ENCODE measurements at regions not wholly inside any gene's neighbourhood (a gene's known extent, or its start where the extent isn't known, plus 50 kb on each side); places are given as distances from the start of the nearest gene placed in this dataset.
"Not testable (repeated sequence)": the region's sequence is repeated elsewhere in the genome, so short reads cannot be mapped to it uniquely, and the experiment has no call there.

- DNase-seq (ENCODE audit: low read depth in 3 of 3, low spot score in 2 of 3), result no peak
These were observed 87.2 kb upstream of the DMRT1 start for GRCh38 chr9:754150-754931.

GRCh38 chr9:755454-756381 lies 85.8 kb upstream of the DMRT1 start:
- DNase-seq (ENCODE audit: low read depth in 3 of 3, low spot score in 2 of 3), result no peak

GRCh38 chr9:757246-757881 lies 84.1 kb upstream of the DMRT1 start:
- no peak for DNase-seq (ENCODE audit: low read depth in 3 of 3, low spot score in 2 of 3)

GRCh38 chr9:758146-758545 lies 83.4 kb upstream of the DMRT1 start:
- no peak for DNase-seq (ENCODE audit: low read depth in 3 of 3, low spot score in 2 of 3)

- no peak for DNase-seq (ENCODE audit: low read depth in 3 of 3, low spot score in 2 of 3)
These were observed 82.0 kb upstream of the DMRT1 start for GRCh38 chr9:759541-759940.

DNA sequence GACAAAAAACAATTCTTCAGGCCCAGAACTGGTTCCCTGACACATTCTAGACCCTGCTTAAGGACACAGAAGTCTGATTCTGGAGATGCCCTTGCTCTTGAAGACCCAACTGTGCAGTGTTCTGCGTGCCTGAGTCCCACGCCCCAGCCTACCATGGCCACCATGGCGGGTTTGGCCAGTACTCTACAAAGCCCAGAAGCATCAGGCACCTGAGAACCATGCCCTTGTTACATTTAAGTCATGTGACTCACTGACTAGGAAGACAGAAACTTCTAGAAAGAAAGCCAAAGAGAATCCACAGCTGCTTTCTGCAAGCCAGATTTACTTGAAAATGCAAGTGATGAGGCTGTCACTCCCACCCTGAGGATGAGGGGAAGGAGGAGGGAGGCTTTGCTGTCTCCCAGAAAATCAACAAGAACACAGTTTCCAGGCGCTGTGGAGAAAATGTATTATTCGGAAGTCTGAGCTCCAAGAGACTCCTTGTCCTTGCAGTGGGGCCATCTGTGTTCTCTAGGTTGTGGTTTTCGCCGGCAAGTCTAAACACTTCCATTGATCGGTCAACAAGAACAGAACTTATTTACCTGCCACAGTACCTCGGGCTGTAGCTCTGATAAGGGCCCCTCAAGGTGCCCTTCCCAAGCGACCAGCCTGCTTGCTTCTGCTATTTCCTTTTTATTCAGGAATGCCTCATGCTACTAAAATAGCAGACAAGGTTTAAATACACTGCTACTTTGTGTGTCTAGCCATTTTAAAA lies 81.3 kb upstream of the DMRT1 start:
- DNase-seq (ENCODE audit: low read depth in 3 of 3, low spot score in 2 of 3), result no peak

GRCh38 chr9:761176-761792 lies 80.2 kb upstream of the DMRT1 start:
- DNase-seq (ENCODE audit: low read depth in 3 of 3, low spot score in 2 of 3), result no peak

DNA sequence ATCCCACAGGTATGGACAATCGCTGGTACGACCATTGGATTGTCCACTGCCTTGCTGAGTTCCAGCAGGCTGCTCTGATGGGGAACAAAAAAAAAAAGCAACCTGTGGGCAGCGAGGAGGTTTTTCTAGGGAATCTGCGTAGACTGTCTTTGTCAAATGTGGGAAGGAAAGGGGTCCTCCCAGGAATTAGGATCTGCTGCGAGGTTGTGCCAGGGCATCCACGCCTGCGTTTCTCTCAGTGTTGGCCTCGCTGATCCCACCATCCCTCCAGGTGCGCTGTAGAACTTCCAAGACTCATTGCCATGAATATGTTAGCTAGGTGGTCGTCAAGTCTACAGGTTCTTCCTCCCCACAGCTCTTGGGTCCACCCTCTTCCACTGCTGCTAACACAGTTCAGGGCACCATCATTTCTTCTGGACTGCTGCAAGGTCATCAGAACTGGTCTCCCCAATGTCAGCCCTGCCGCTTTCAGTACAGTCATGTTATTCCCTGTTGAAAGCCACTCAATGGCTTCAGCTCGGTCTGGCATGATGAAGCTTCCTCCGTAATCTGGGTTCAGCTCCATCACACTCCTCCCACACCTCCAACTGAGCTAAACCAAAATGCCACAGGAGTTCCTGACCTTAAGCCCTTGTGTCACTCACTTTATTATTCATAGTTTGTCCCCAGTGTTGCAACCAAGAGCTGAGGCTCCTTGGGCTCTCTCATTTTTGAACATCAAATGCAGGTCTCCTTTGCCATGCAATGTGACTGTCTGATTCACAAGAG lies 79.5 kb upstream of the DMRT1 start:
- DNase-seq (ENCODE audit: low read depth in 3 of 3, low spot score in 2 of 3), result no peak

DNA sequence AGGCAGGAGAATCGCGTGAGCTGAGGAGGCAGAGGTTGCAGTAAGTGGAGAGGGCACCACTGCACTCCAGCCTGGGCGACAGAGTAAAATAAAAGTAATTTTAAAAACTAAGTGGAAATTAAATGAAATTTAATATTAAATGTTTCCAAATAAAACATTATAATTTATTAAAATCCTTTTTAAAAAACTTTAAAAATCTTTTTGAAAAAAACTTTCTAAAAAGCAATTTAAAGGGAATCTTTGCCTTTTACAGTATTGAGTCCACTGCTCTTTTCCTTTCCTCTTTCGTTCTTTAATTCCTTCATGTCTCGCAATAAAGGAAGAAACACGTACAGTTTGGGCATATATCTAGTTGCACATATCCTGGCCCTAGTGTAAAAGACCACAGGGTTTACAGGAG lies 77.8 kb upstream of the DMRT1 start:
- DNase-seq (ENCODE audit: low read depth in 3 of 3, low spot score in 2 of 3), result no peak

- DNase-seq (ENCODE audit: low read depth in 3 of 3, low spot score in 2 of 3), result peak; percentile 20 to 41 (median 21)
These were observed 77.4 kb upstream of the DMRT1 start for GRCh38 chr9:764105-764524.

GRCh38 chr9:764986-765385 lies 76.5 kb upstream of the DMRT1 start:
- no peak for DNase-seq (ENCODE audit: low read depth in 3 of 3, low spot score in 2 of 3)

DNA sequence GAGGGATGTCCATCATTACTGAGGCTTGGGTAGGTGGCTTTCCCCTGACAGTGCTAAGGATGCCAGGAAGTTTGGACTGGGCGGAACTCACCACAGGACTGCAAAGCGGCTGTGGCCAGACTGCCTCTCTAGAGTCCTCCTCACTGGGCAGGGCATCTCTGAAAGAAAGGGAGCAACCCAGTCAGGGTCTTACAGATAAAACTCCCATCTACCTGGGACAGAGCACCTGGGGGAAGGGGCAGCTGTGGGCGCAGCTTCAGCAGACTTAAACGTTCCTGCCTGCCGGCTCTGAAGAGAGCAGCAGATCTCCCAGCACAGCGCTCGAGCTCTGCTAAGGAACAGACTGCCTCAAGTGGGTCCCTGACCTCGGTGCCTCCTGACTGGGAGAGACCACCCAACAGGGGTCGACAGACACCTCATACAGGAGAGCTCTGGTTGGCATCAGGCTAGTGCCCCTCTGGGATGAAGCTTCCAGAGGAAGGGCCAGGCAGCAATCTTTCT lies 74.4 kb upstream of the DMRT1 start:
- not testable (repeated sequence) for DNase-seq (ENCODE audit: low read depth in 3 of 3, low spot score in 2 of 3)

DNA sequence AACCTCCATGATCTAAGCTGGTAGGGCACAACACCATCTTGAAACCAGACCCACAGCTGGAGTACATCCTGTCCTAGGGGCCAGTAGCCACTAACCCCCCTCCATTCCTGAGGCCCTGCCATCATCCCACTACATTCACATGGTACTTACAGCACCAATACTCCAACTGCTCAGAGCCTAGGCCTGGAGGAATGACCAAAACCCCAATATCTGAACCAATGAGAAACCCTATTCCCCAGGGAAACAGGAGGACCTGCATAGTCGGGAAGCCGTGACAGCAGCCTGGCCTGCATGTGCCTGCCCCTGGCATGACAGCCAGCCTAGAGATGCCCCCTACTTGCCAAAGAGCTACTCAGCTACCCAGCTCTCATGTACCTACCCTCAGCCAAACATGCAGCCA lies 65.4 kb upstream of the DMRT1 start:
- DNase-seq (ENCODE audit: low read depth in 3 of 3, low spot score in 2 of 3), result no peak

DNA sequence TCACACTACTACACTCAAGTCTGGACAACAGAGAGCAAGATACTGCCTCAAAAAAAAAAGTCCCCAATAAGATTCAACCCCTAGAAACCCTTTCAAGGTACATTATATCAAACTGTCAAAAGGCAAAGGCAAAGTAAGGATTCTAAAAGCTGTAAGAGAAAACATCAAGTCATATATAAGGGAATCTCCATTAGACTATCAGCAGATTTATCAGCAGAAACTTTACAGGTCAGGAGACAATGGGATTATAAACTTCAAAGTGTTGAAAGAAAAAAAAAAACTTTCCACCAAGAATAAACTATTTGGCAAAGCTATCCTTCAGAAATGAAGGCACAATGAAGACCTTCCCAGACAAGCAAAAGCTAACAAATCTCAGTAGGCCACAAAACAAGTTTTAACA lies 63.5 kb upstream of the DMRT1 start:
- DNase-seq (ENCODE audit: low read depth in 3 of 3, low spot score in 2 of 3), result no peak

DNA sequence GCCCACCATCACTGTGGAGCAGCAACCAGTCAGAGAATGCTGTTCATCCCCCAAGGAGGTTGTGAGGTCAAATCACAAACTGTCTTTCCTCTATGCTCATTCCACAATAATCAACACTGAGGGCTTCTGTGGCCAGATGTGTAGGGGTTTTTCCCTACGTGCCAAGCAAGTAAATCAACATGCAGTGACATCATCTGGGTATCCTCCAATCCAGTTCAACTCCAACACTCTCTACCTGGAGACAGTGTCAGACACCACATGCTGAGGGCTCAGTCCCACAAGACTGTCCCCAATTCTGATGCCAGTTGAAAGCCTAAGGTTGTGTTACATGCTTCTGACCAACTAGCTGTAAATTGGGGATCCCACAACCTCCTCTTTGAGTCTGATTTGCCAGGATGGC lies 57.3 kb upstream of the DMRT1 start:
- DNase-seq (ENCODE audit: low read depth in 3 of 3, low spot score in 2 of 3), result no peak

- no peak for DNase-seq (ENCODE audit: low read depth in 3 of 3, low spot score in 2 of 3)
These were observed 56.6 kb upstream of the DMRT1 start for GRCh38 chr9:784916-785315.

GRCh38 chr9:785997-786396 lies 55.5 kb upstream of the DMRT1 start:
- DNase-seq (ENCODE audit: low read depth in 3 of 3, low spot score in 2 of 3), result no peak

DNA sequence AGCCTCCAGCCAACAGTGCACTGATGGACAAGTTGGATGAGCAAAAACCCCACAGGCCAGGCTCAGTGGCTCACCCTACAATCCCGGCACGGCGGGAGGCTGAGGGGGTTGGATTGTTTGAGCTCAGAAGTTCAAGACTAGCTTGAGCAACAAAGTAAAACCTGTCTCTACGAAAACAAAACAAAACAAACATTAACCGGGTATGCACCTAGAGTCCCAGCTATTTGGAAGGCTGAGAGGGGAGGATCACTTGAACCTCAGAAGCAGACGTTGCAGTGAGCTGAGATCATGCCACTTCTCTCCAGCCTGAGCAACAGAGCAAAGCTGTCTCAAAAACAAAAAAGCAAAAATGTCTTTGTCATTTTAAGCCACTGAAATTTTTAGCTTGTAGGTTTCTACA lies 55.1 kb upstream of the DMRT1 start:
- no peak for DNase-seq (ENCODE audit: low read depth in 3 of 3, low spot score in 2 of 3)

DNA sequence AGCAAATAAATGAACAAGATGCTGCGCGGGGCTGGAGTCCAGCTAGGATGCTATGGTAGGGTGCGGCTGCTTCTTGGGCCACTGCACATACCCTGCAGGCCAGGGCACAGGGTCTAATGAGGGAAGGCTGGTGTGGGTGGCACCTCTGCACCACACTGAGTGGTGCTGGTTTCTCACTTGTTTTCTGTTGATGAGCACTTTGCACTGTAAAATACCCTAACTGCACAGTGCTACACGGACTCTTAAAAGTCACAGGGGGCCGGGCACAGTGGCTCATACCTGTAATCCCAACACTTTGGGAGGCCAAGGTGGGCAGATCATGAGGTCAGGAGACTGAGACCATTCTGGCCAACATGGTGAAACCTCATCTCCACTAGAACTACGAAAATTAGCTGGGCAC lies 52.7 kb upstream of the DMRT1 start:
- no peak for DNase-seq (ENCODE audit: low read depth in 3 of 3, low spot score in 2 of 3)
